CD4-positive, CD25-positive, alpha-beta regulatory T cell (primary cell): ENCODE measurements at regions not wholly inside any gene's neighbourhood (a gene's known extent, or its start where the extent isn't known, plus 50 kb on each side); places are given as distances from the start of the nearest gene placed in this dataset.

ENCODE experiments used
- ATAC-seq, 2 donors: fragments of 150-1000 bp; cut with Tn5 transposase; one replicate each; pipeline ENCODE4 v1.10.0; 2021; ENCODE audit warnings: low read depth in 2 of 2, moderate number of reproducible peaks in 2 of 2, moderate library complexity in 1 of 2
- DNase-seq, 3 donors: peaks; one replicate each; pipeline versions ENCODE4 v3.0.0 to v3.0.0-alpha.2; 2012 to 2022; ENCODE audit warnings: mixed read lengths in 1 of 3
- H3K27ac ChIP-seq: one replicate; pipeline ENCODE4 v1.7.0; 2013; ENCODE audit warnings: mild to moderate bottlenecking, low read length; ENCODE audit not compliant: insufficient read depth, poor library complexity, severe bottlenecking
- H3K27me3 ChIP-seq: one replicate; pipeline ENCODE4 v1.7.0; 2013; ENCODE audit warnings: low read length; ENCODE audit not compliant: control insufficient read depth, insufficient read depth
- H3K36me3 ChIP-seq: one replicate; pipeline ENCODE4 v1.7.0; 2013; ENCODE audit warnings: mild to moderate bottlenecking, low read length, moderate library complexity; ENCODE audit not compliant: control insufficient read depth, insufficient read depth
- H3K4me1 ChIP-seq: 2 replicates; pipeline ENCODE4 v1.7.0; 2013; ENCODE audit warnings: mild to moderate bottlenecking, low read length; ENCODE audit not compliant: insufficient read depth, control insufficient read depth, poor library complexity, severe bottlenecking
- H3K4me3 ChIP-seq: one replicate; pipeline ENCODE4 v1.7.0; 2013; ENCODE audit warnings: low read depth, mild to moderate bottlenecking, low read length, moderate library complexity
- H3K9me3 ChIP-seq, 2 experiments: 1 replicate in 1 of 2; 2 replicates in 1 of 2; pipeline ENCODE4 v1.7.0; 2013; ENCODE audit warnings: low read length in 2 of 2, mild to moderate bottlenecking in 1 of 2, moderate library complexity in 1 of 2; ENCODE audit not compliant: control insufficient read depth in 2 of 2
- H3K27ac Mint-ChIP-seq, 3 donors: one replicate each; pipeline ENCODE4 v1.8.0; 2020 to 2022; ENCODE audit warnings: mild to moderate bottlenecking in 3 of 3, mixed read lengths in 3 of 3, moderate library complexity in 2 of 3
- H3K27me3 Mint-ChIP-seq: one replicate; pipeline ENCODE4 v1.8.0; 2022; ENCODE audit warnings: mild to moderate bottlenecking, mixed read lengths
- H3K36me3 Mint-ChIP-seq: one replicate; pipeline ENCODE4 v1.8.0; 2020; ENCODE audit warnings: mixed read lengths
- H3K4me1 Mint-ChIP-seq, 4 donors: one replicate each; pipeline ENCODE4 v1.8.0; 2020 to 2022; ENCODE audit warnings: mixed read lengths in 4 of 4, mild to moderate bottlenecking in 1 of 4
- H3K4me3 Mint-ChIP-seq, 4 donors: one replicate each; pipeline ENCODE4 v1.8.0; 2020 to 2022; ENCODE audit warnings: mild to moderate bottlenecking in 4 of 4, mixed read lengths in 4 of 4, moderate library complexity in 3 of 4
- H3K9me3 Mint-ChIP-seq, 7 donors: one replicate each; pipeline ENCODE4 v1.8.0; 2020 to 2022; ENCODE audit warnings: mixed read lengths in 7 of 7, mild to moderate bottlenecking in 3 of 7, moderate library complexity in 2 of 7

- Mint-ChIP-seq H3K27ac (no peak overlapping the region), H3K36me3 (no peaks in the 10 kb centered on the region), H3K4me3 (no peak overlapping the region), H3K27me3 (peaks cover 5% of the 10 kb centered on the region), H3K9me3 (peaks cover 0 to 5% (median 3%) of the 10 kb centered on the region in 7 donors), H3K4me1 (no peaks in the 10 kb centered on the region)
- no peaks in the 10 kb centered on the region for H3K27me3 ChIP-seq
- H3K4me1 ChIP-seq: no peaks in the 10 kb centered on the region
- H3K4me3 ChIP-seq: no peak overlapping the region
- no peak overlapping the region for H3K27ac ChIP-seq
- no peaks in the 10 kb centered on the region for H3K9me3 ChIP-seq
- H3K36me3 ChIP-seq: no peaks in the 10 kb centered on the region
- ATAC-seq (no peak), DNase-seq (no peak)
These were observed 111.6 kb downstream of the DYNAP start for GRCh38 chr18:54702686-54703085.

GRCh38 chr18:54710074-54710899, 118.0 kb upstream of the RAB27B start:
- Mint-ChIP-seq H3K9me3 (peaks cover 0 to 9% (median 0%) of the 10 kb centered on the region in 7 donors), H3K27me3 (peaks cover 10% of the 10 kb centered on the region), H3K4me1 (no peaks in the 10 kb centered on the region), H3K27ac (no peak overlapping the region), H3K36me3 (no peaks in the 10 kb centered on the region), H3K4me3 (no peak overlapping the region)
- no peak overlapping the region for H3K27ac ChIP-seq
- no peaks in the 10 kb centered on the region for H3K36me3 ChIP-seq
- DNase-seq (no peak), ATAC-seq (no peak)
- H3K27me3 ChIP-seq: no peaks in the 10 kb centered on the region
- H3K9me3 ChIP-seq: no peaks in the 10 kb centered on the region
- H3K4me1 ChIP-seq: no peaks in the 10 kb centered on the region
- H3K4me3 ChIP-seq: no peak overlapping the region

DNA sequence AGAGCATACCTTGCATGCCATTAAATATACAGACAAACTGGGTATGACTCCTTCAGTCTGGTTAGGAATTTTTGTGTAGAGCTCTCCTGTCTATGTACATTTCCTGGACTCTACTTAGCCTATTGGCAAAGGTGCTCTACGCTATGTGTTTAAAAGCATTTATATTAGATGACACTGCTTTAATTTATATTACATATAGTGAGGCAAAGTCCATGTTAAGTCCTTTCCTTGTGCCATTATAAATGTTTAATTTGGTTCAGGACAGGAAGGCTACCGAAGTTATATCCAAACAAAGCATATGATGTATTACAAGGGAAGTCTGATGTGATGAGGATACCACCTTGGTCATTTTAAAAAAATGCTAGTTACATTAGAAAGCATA, 117.4 kb upstream of the RAB27B start:
- Histone ChIP-seq H3K36me3 (no peaks in the 10 kb centered on the region), H3K4me1 (no peaks in the 10 kb centered on the region), H3K4me3 (no peak overlapping the region), H3K9me3 (no peaks in the 10 kb centered on the region), H3K27ac (no peak overlapping the region), H3K27me3 (no peaks in the 10 kb centered on the region)
- Mint-ChIP-seq H3K4me1 (no peaks in the 10 kb centered on the region), H3K27ac (no peak overlapping the region), H3K9me3 (peaks cover 0 to 9% (median 0%) of the 10 kb centered on the region in 7 donors), H3K36me3 (no peaks in the 10 kb centered on the region), H3K4me3 (no peak overlapping the region), H3K27me3 (peaks cover 10% of the 10 kb centered on the region)
- no peak for DNase-seq
- ATAC-seq: no peak

DNA sequence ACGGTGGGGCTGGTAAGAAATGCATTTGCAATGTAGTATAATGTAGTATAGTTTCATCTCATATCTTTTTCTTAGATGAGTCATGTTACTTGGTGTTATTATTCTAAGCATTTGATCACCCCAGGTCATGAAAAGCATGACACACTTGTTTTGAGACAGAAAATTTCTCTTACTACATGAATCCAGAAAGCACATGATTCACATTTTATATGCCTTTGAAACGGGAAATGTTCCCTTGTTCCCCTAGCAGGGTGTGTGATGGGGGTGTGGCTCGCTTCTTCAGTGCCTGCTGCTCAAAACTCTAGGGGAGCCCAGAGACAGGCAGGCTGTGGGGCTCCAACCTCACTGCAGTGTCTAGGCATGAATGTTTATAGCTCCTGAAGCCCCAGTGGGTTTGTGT, 116.0 kb upstream of the RAB27B start:
- H3K27me3 ChIP-seq: no peaks in the 10 kb centered on the region
- no peak overlapping the region for H3K27ac Mint-ChIP-seq
- H3K36me3 Mint-ChIP-seq: no peaks in the 10 kb centered on the region
- DNase-seq (no peak), ATAC-seq (no peak)
- H3K9me3 Mint-ChIP-seq: peaks cover 0 to 7% (median 0%) of the 10 kb centered on the region in 7 donors
- no peaks in the 10 kb centered on the region for H3K9me3 ChIP-seq
- H3K4me3 Mint-ChIP-seq: no peak overlapping the region
- no peaks in the 10 kb centered on the region for H3K36me3 ChIP-seq
- peaks cover 16% of the 10 kb centered on the region for H3K27me3 Mint-ChIP-seq
- H3K4me3 ChIP-seq: no peak overlapping the region
- no peaks in the 10 kb centered on the region for H3K4me1 ChIP-seq
- H3K27ac ChIP-seq: no peak overlapping the region
- H3K4me1 Mint-ChIP-seq: peaks cover 0 to 6% (median under 1%) of the 10 kb centered on the region in 4 donors

DNA sequence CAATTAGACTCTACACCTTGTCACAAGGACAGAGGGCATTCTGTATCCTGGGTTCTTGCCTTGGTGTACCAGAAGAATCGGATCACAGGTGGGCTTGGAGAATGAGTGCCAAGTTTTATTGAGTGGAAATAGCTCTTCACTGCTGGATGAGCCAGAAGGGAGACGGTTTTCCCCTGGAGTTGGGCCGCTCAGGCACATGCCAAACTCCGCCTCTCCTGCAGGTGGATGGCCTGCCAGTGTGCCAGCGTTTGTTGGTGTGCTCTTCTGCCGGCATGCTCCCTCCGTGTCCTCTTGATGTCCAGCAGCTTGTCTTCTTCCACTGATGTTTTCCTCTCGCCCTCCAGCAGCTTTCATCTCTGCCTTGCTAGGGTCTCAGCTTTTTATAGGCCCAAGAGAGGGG, 115.5 kb upstream of the RAB27B start:
- ATAC-seq: no peak
- no peak overlapping the region for H3K4me3 ChIP-seq
- H3K27me3 ChIP-seq: no peaks in the 10 kb centered on the region
- Mint-ChIP-seq H3K36me3 (no peaks in the 10 kb centered on the region), H3K27me3 (peaks cover 21% of the 10 kb centered on the region), H3K4me1 (peaks cover 2 to 10% (median 4%) of the 10 kb centered on the region in 4 donors), H3K27ac (no peak overlapping the region), H3K4me3 (no peak overlapping the region), H3K9me3 (peaks cover 0 to 3% (median 0%) of the 10 kb centered on the region in 7 donors)
- H3K9me3 ChIP-seq: no peaks in the 10 kb centered on the region
- no peaks in the 10 kb centered on the region for H3K36me3 ChIP-seq
- no peak overlapping the region for H3K27ac ChIP-seq
- DNase-seq: no peak
- peaks cover 4% of the 10 kb centered on the region for H3K4me1 ChIP-seq

GRCh38 chr18:54713386-54713785, 114.9 kb upstream of the RAB27B start:
- H3K27me3 ChIP-seq: no peaks in the 10 kb centered on the region
- Mint-ChIP-seq H3K4me3 (no peak overlapping the region), H3K27ac (no peak overlapping the region), H3K27me3 (peaks cover 21% of the 10 kb centered on the region), H3K9me3 (peaks cover 0 to 2% (median 0%) of the 10 kb centered on the region in 7 donors), H3K4me1 (peaks cover 8 to 17% (median 10%) of the 10 kb centered on the region in 4 donors), H3K36me3 (no peaks in the 10 kb centered on the region)
- no peak for DNase-seq
- no peak overlapping the region for H3K4me3 ChIP-seq
- peaks cover 10% of the 10 kb centered on the region for H3K4me1 ChIP-seq
- no peak for ATAC-seq
- H3K27ac ChIP-seq: no peak overlapping the region
- H3K36me3 ChIP-seq: no peaks in the 10 kb centered on the region
- H3K9me3 ChIP-seq: no peaks in the 10 kb centered on the region

- H3K4me3 ChIP-seq: no peak overlapping the region
- no peak for DNase-seq
- no peak for ATAC-seq
- no peak overlapping the region for H3K27ac Mint-ChIP-seq
- no peak overlapping the region for H3K4me3 Mint-ChIP-seq
- no peaks in the 10 kb centered on the region for H3K27me3 ChIP-seq
- no peak overlapping the region for H3K27ac ChIP-seq
- peaks cover 15% of the 10 kb centered on the region for H3K27me3 Mint-ChIP-seq
- H3K36me3 ChIP-seq: no peaks in the 10 kb centered on the region
- H3K36me3 Mint-ChIP-seq: no peaks in the 10 kb centered on the region
- H3K4me1 ChIP-seq: peaks cover 13% of the 10 kb centered on the region
- no peaks in the 10 kb centered on the region for H3K9me3 Mint-ChIP-seq
- H3K9me3 ChIP-seq: no peaks in the 10 kb centered on the region
- H3K4me1 Mint-ChIP-seq: peaks cover 10 to 19% (median 10%) of the 10 kb centered on the region in 4 donors
These were observed 113.4 kb upstream of the RAB27B start for GRCh38 chr18:54714851-54715250.

- Histone ChIP-seq H3K4me3 (no peak overlapping the region), H3K27me3 (no peaks in the 10 kb centered on the region), H3K4me1 (peaks cover 13% of the 10 kb centered on the region), H3K9me3 (no peaks in the 10 kb centered on the region), H3K36me3 (no peaks in the 10 kb centered on the region), H3K27ac (no peak overlapping the region)
- Mint-ChIP-seq H3K27me3 (peaks cover 15% of the 10 kb centered on the region), H3K36me3 (no peaks in the 10 kb centered on the region), H3K27ac (peak overlapping the region in 1 of 3 donors; percentile 43), H3K4me1 (peaks cover 10 to 19% (median 10%) of the 10 kb centered on the region in 4 donors), H3K9me3 (no peaks in the 10 kb centered on the region), H3K4me3 (no peak overlapping the region)
- ATAC-seq (no peak), DNase-seq (no peak)
These were observed 111.7 kb upstream of the RAB27B start for GRCh38 chr18:54716586-54716985.
